ENCODE measurements at regions not wholly inside any gene's neighbourhood (a gene's known extent, or its start where the extent isn't known, plus 50 kb on each side); places are given as distances from the start of the nearest gene placed in this dataset.

DNA sequence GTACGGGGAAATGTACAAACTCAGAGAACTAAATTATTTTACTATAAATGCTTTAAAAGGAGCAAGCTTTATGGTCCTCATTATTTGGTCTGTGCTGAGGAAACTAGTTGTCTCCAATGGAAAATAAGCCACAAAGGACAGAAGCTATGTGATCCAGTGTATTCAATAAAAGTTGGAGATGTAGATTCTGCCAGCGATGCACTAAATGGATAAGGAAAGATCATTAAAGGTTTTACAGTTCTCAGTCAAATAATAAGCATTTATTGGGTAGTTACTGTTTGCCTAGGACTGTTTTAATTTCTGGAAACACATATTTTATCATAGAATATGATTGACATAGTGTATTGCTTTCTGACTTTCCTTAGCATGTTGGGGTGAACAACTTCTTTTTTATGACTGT is 458.9 kb upstream of the STXBP6 start:
- no peak for TF ChIP-seq POLR2A (IDR thresholded peaks at IDR 0.05)
- TF ChIP-seq, protein P1, sequence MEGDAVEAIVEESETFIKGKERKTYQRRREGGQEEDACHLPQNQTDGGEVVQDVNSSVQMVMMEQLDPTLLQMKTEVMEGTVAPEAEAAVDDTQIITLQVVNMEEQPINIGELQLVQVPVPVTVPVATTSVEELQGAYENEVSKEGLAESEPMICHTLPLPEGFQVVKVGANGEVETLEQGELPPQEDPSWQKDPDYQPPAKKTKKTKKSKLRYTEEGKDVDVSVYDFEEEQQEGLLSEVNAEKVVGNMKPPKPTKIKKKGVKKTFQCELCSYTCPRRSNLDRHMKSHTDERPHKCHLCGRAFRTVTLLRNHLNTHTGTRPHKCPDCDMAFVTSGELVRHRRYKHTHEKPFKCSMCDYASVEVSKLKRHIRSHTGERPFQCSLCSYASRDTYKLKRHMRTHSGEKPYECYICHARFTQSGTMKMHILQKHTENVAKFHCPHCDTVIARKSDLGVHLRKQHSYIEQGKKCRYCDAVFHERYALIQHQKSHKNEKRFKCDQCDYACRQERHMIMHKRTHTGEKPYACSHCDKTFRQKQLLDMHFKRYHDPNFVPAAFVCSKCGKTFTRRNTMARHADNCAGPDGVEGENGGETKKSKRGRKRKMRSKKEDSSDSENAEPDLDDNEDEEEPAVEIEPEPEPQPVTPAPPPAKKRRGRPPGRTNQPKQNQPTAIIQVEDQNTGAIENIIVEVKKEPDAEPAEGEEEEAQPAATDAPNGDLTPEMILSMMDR (IDR thresholded peaks at IDR 0.05): no peak
- no peak for TF ChIP-seq EP300 (IDR thresholded peaks at IDR 0.05)

Data from tibial nerve (tissue), 4 donors.